COLO829 (cell line): ENCODE measurements at regions not wholly inside any gene's neighbourhood (a gene's known extent, or its start where the extent isn't known, plus 50 kb on each side); places are given as distances from the start of the nearest gene placed in this dataset.
"Not testable (repeated sequence)": the region's sequence is repeated elsewhere in the genome, so short reads cannot be mapped to it uniquely, and the experiment has no call there.

ENCODE experiments used
- DNase-seq: peaks from one replicate; pipeline ENCODE4 v3.0.0; 2012; ENCODE audit warnings: low spot score

DNA sequence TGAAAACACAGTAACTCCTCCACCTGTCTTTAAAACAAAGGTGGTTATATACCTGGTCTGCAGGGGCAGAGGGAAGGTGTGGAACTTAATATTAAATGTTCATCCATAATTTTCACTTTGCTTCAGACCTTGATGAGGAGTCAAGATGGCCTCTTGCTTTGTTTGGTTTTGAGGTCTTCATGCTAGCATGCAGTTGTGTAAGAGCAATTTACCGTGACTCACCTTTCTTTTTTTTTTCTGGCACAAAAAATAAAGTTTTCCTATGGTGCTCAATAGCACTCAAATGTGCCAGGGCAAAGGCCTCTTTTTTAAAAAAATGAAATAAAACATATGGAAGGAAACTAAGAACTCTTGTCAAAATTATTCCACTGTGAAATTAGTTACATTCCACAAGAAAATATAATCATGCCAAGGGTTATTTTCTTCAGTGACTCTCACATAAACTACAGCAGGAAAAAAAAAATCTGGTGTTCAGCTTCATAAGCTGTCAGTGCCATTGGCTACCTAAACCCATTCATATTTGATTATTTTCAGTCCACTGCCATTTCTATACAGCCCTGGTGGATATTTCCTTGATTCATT lies 128.2 kb downstream of the SLC7A11 start:
- DNase-seq, result no peak

DNA sequence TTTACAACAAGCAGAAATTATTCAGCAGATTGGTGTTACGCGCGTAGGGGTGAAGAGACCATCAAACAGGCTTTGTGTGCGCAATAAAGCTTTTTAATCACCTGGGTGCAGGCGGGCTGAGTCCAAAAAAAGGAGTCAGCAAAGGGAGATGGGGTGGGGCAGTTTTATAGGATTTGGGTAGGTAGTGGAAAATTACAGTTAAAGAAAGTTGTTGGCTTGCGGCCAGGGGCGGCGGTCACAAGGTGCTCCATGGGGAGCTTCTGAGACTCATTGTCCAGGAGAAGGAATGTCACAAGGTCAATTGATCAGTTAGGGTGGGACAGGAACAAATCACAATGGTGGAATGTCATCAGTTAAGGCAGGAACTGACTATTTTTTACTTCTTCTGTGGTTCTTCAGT lies 129.3 kb downstream of the SLC7A11 start:
- DNase-seq, result not testable (repeated sequence)

DNA sequence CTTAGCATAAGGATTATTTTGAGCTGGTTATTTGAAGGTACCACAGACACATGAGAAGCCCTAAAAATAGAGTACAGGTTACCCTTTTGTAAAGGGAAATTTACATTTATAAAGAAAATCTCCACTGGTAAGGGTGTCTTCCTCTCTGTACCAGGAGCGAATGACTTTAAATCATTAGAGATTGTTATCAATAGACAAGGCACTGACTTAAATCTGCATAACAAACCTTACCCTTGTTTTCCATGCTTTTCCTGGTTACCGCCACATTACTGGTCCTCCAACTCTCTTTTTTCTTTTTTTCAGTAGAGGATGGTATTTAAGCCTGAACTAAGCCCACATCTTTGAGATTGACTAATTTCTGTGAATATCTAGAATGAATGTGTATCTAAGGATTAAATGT lies 129.8 kb downstream of the SLC7A11 start:
- no peak for DNase-seq

DNA sequence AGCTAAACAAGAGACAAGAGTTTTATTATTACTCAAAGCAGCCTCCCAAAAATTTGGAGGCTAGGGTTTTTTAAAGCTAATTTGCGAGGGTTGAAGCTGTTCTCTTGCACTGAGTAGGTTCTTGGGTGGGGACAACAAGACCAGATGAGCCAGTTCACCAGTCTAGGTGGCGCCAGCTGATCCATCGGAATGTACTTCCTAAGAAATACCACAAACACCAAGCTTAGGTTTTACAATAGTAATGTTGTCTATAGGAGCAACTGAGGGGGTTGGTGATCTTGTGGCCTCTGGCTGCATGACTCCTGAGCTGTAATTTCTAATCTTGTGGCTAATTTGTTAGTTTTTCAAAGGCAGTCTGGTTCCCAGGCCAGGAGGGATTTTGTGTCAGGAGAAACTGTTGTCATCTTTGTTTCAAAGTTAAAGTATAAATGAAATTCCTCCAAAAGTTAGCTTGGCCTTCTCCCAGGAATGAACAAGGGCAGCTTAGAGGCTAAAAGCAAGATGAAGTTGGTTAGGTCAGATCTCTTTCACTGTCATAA lies 130.6 kb downstream of the SLC7A11 start:
- peak; percentile 64 for DNase-seq

DNA sequence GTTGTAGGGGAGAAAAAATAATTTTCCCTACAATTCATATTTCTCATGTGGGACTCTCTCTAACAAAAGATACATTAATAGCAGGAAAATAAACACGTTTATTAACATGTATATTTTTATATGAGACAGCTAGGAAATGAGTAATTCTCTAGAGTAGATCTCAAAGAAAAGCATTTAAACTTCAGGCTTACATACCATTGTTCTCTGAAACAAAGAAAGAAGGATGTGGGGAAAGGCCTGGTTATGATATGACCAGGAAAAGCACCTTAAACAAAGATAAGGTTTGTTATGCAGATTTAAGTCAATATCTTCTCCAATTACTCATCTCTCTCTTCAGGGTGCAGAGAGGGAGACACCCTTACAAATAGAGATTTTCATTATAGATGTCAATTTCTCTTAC lies 131.3 kb downstream of the SLC7A11 start:
- peak; percentile 29 for DNase-seq

DNA sequence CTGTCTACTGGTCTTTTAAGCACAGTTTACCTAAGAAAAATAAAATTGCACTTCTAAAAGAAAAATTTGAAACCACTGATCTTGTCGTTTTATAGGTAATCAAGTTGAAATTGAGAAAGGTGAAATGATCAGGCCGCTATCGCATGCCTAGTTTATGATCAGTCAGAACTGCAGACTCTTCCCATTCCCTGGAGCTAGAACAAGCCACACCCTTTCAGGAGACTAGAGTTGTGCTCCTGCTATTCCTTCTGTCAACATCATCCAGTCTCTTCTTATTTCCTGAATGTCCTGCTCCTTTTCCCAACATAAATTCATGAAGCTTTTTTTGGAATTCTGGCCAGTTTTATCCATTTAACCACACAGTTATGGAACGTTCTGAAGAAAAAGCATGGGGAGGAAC lies 135.1 kb downstream of the SLC7A11 start:
- DNase-seq, result no peak

DNA sequence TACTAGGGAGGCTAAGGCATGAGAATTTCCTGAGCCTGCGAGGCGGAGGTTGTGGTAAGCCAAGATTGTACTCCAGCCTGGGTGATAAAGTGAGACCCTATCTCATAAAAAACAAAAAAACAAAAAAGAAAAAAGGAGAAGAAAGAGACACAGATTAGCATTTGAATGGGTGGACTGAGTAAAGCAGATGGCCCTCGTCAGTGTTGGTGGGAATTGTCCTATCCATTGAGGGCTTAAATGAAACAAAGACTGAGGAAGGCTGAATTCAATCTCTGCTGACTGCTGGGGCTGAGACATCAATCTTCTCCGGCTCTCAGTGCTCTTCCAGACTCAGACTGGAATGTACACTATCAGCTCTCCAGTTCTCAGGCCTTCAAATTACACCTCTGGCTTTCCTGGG lies 136.8 kb downstream of the SLC7A11 start:
- DNase-seq, result no peak

DNA sequence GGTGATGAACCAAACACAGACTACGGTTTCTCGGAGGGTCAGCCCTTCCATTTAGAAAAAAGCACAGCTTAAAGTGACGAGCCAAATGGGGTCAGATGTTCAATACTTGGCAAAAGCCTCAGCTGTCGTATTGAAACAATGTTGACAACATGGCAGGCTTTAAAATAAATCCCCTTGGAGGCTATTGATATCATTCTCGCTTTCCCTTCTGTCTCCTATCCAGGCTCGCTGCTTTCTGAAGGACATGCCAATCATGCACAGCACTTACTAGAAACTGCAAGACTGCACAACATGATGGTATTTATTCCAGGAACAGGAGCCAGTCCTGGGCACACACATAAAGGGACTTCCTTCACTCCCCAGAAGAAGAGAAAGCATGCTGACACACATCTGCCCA lies 137.9 kb downstream of the SLC7A11 start:
- DNase-seq, result no peak

DNA sequence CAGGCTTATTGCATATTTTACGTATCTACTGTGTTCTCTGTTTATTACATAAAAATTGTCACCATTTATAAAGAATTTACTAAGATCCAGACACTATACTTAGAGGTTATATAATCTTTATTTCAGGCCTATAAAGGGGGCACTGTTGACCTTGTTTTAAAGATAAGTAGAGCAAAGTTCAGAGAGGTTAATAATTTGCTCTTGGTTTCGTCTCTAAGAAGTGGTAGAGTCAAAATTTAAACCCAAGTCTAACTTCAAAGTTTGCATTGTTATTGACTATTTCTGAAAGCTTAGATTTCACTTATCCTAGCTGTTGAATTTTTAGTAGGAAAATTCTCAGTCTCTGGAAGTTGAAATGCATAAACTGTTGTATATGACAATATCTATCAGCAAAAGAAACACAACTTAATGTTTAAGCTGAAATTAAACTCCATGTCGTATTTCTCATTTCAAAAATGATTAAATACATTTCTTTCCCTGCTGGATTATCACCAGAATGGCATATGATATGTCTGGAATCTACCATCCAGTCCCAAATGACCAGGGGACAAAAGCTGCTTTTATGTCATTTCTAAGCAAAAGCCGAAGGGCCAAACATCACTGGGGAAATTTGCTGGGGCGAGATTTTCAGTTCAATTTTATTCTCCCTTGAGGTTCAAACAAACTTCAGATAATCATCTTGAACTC lies 138.4 kb downstream of the SLC7A11 start:
- no peak for DNase-seq

DNA sequence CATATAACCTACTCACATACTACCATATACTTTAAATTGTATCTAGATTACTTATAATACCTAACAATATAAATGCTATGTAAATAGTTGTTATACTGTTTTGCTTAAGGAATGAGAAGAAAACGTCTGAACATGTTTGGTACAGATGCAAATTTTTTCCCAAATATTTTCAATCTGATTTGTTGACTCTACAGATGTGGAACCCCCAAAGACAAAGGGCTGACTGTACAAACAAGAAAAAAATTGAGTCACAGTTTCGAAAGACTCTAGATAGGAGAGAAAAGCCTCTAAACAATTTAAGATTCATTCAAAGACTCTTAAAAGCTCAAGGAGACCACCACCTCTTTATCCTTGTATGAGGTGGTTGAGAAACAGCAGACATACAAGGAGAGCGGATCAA lies 142.8 kb downstream of the SLC7A11 start:
- DNase-seq, result no peak

DNA sequence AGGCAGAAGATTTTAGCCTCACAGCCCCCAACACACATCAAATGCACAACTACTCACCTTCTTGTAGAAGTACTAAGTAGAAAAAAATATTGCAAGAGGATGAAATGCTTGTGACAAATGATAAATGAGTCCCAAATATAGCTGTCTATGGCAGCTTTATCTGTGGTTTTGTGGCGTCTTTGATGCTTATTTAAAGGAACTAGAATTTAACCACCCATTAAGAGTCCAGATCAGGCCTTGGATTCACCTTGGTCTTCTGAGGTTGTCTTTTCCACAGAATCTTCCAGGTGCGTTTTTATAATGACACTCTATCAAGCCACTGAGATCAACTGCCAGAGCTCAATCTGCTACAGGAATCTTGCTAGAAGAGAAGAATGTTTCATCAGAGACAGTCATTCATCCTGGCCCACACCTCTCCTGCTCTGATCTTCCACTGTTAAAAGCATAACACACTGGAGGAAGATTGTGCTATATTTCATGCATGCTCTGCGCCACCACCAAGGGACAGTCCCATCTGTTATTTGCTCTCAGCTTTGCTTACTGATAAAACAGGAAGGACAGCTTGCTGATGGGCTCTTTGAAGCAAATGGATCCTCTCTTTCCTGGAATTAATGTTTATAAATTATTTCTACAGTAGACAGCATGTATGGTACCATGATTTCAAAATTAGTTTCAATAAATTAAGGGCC lies 144.1 kb downstream of the SLC7A11 start:
- no peak for DNase-seq

DNA sequence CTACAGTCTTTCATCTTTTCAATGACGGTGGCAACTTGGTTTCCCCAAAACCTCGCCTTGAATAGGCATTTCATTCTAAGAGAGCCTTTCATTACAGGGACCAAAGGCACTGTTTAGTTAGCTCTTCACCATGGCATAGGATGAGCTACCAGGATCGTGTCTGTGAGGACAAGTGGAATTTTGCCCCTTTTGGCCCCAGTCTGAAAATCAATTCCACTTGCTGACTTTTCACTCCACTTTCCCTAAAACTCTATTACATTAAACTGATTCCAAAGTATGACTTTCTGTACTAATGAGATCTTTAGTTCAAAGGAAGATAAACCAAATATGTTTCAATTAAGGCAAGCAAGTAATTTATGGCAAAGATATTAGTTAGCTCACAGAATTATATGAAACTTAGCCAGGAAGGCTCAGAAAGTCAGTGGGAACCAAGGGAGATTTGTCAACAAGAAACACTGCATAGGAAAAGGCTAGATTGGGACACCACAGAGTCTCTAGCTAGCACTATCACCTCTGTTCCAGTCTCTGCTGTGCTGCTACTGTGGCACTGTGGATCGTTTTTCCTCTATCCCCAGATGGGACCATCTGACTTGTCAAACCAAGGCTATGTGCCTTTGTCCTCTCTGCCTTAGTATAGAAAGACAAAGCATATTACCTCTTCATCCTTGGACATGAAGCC lies 145.6 kb downstream of the SLC7A11 start:
- no peak for DNase-seq

DNA sequence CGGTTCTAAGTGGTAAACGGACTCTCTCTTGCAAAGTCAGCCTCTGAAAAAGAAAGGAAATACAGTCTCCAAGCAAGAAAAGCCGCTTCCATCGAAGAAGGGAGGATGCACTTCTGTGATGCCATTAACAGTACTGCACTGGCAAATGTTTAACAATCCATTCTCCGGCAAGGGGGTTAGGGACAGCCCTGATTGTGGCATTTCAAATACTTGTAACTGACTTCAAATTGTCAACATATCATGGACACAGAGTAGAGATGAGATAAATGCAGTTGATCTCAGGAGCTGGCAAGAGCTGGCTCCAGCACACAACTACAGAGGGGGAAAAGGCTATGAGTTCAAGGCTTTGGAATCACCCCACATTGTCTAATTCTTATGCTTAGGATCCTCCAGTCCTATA lies 146.8 kb downstream of the SLC7A11 start:
- DNase-seq, result no peak

DNA sequence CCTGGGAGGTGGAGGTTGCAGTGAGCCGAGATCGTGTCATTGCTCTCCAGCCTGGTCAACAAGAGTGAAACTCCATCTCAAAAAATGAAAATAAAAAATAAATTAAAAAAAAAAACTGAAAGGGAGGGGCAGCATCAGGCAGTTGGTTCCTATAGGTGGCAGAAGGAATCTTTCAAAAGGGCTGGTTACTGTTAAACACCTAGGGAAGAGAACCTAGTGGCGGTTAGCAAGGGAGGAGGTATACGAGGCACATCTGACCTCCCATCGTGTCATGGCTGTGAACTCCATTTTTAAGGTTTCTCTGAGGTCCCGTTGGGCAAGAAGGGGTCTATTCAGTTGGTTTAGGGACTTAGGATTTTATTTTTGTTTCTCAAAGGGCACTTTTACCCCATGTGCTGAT lies 150.1 kb downstream of the SLC7A11 start:
- DNase-seq, result no peak

DNA sequence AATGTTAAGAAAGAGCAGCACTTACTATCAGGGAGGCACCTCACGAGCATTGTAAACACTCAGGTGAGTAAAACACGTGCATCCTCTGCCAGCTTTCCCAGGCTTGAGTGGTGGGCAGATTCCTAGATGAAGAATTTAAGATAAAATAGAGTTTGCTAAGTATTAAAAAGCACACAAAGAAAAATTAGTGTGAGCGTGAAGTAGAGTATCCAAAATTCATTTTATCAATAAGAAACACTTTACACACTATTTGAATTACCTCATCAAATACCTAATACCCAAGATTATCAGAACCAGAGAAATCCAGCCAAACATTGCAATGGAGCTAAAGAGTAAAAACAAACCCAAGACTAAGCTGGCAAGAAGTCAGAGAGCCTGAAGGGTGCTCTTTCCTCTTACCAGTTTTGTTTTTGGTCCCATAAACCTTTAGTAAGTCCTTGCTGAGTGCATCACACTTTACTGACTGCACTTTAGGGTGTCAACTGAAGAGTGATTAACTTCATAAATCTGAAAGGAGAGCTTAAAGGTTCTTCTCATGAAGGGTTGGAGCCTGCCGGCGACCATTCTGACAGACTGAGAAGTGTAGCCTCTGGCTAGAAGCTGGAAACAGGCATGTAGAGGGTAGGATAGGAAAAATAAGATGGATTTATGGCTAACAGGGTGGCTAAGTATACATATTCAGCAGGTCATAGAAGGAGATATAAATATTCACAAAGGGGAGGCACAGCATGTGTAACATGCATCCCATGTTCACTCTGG lies 151.1 kb downstream of the SLC7A11 start:
- no peak for DNase-seq

DNA sequence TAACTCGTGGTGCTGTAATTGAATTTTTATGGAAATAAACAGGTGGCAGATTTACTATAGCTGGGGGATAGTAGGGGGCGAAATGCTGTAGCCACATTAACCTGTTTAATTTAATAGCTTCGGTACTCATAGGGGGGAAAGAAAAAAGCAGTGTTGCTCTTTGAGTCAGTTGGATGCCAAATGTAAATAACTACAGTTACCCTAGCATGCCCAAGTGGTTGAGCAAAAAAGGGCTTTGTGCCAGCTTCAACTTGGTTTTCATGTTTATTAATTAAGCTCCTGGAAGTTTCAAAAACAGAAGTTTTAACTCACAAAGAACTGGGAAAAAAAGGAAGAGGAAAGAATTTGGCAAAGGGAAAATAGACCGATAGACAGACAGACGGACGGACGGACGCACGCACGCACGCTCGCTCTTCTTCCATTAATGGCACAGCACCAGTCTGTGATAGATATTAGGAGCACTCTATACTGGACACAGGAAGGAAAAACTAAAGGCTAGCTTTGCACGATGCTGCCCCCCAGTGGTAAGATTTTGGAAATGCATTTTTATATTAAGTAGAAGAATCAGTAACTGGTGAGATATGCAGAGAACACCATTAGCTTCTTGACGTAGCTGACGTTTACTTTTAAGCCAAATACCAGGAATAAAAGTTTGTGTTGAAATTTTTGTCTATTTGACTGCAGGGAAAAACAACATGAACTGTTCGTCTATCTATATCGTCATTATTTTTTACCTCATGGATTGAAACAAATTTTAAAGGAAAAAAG lies 151.8 kb downstream of the SLC7A11 start:
- DNase-seq, result peak; percentile 94

DNA sequence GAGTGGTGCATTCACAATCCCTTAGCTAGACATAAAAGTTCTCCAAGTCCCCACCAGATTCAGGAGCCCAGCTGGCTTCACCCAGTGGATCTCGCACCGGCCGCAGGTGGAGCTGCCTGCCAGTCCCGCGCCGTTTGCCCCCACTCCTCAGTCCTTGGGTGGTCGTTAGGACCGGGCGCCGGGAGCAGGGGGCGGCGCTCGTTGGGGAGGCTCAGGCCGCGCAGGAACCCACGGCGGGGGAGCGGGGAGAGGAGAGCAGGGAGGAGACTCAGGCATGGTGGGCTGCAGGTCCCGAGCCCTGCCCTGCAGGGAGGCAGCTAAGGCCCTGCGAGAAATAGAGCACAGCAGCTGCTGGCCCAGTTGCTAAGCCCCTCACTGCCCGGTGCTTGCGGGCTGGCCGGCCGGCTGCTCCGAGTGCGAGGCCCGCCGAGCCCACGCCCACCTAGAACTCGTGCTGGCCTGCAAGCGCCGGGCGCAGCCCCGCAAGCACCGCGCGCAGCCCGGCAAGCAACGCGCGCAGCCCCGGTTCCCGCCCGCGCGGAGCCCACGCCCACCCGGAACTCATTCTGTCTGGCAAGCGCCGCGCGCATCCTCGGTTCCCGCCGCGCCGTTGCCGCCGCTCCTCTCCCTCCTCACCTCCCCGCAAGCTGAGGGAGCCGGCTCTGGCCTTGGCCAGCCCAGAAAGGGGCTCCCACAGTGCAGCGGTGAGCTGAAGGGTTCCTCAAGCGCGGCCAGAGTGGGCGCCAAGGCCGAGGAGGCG lies 153.5 kb downstream of the SLC7A11 start:
- no peak for DNase-seq

DNA sequence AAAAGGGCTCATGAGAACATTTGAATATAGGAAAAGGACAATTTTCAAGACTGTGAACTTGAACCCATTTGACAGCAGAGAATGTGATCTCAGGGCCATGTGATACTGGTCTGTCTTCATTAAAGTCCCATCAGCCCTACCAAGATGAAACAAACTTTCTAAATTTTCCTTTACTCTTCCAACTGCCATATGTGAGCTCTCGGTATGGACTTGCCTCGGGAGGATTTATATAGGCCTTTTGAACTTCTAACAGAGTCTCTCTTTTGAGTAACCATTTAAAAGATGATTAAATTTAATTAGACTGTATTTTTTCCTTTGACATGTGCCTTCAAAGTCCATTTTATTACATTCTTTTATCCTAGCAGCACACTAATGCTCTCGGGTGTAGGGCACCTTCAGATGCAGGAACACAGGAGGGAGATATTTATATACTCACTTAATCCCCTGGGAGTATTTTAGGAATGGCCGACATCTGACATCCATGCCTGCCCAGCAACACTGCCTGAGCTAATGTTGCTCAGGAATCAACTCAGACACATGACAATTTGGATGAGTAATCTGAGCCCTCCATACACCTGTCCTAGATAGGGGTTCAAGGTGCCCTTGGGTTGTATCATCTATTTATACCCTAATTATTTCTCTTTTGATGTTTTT lies 155.0 kb downstream of the SLC7A11 start:
- no peak for DNase-seq

DNA sequence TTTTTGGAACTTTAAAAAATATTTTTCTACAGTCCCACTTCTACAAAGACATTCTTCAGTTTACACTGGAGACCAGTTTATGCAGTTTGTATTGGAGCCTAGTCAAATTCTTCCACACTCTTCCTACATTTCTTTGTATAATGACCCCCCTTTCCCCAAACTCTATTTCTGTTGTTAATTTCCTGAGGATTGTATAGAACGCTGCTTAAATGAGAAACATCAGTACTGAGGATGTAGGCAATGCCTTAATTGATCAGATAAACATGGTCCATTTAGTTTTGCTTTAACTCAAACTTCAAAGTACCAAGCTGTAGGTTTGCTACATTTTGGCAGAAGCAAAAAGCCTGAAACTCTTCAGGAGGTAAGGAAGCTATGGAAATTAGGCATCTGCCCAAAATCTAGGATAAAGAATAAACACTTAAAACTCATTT lies 155.5 kb downstream of the SLC7A11 start:
- DNase-seq, result no peak

DNA sequence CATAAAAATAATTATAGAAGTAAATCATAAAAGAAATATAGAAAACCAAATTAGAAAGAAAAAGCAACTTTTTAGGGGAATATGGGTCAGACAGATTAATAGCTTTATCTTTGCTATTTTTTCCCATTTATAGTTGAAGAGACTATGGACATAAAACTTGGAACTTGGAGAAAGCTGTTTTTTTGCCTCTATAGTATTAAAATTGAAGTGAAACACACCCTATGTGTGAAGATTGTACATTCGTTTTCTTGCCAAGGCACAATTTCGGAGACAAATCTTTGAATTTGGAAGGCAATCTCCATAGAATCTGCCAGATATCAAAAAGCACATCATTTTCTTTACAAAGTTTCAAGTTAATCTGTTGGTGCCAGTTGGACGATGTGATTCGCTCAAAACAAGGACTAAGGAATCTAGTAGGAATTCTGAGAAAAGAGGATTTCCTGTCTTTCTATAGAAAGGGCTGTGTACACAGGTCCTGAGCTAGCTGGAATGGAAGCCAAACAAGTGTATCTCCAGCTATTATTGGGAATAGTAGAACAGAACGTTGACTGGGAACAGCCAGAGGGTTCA lies 156.3 kb downstream of the SLC7A11 start:
- no peak for DNase-seq
